Caco-2 (cell line): ENCODE measurements at regions not wholly inside any gene's neighbourhood (a gene's known extent, or its start where the extent isn't known, plus 50 kb on each side); places are given as distances from the start of the nearest gene placed in this dataset.

Experiments
- BruUV-seq: library from RNA; stranded (reverse); fragments of 400-500 nt; replicated peaks from 2 replicates; lab custom pipeline; 2021; lab: Mats Ljungman, UMichigan
- CTCF ChIA-PET: fragments of 300-600 bp; sonication (Branson Sonifier 250); formaldehyde crosslinking; loops from one replicate; lab custom pipeline; 2022; ENCODE audit warnings: antibody characterized with exemption; lab: Charles Lee
- POLR2A ChIA-PET: fragments of 300-600 bp; sonication (Branson Sonifier 250); formaldehyde crosslinking; loops from one replicate; lab custom pipeline; 2022; ENCODE audit warnings: antibody characterized with exemption; lab: Charles Lee
- DNase-seq, 2 experiments: peaks; one replicate each; pipeline versions ENCODE4 v3.0.0 to v3.0.0-alpha.2; 2020 to 2022
- H3K27me3 ChIP-seq: replicated peaks from 2 replicates; pipeline ENCODE4 v1.6.0; 2011; ENCODE audit warnings: low read length; ENCODE audit not compliant: control insufficient read depth, insufficient read depth
- H3K36me3 ChIP-seq: 2 replicates; pipeline ENCODE4 v1.5.1; 2011; ENCODE audit warnings: low read length; ENCODE audit not compliant: control insufficient read depth, insufficient read depth
- H3K4me1 ChIP-seq: fragments of 250-450 bp; sonication (Bioruptor Pico); 2 replicates; pipeline ENCODE4 v1.5.1; 2020; ENCODE audit warnings: mild to moderate bottlenecking
- H3K4me3 ChIP-seq: 2 replicates; pipeline ENCODE4 v1.5.1; 2011; ENCODE audit warnings: low read depth, mild to moderate bottlenecking, control low read depth, low read length
- H3K9me3 ChIP-seq: fragments of 250-450 bp; sonication (Bioruptor Pico); 2 replicates; pipeline ENCODE4 v1.5.1; 2020; ENCODE audit warnings: mild to moderate bottlenecking, moderate library complexity
- H3K27ac Mint-ChIP-seq: one replicate; pipeline ENCODE4 v1.8.0; 2022; ENCODE audit warnings: mixed read lengths; ENCODE audit not compliant: unreplicated experiment
- H3K27me3 Mint-ChIP-seq: one replicate; pipeline ENCODE4 v1.8.0; 2022; ENCODE audit warnings: mixed read lengths; ENCODE audit not compliant: insufficient read depth, unreplicated experiment
- H3K36me3 Mint-ChIP-seq: one replicate; pipeline ENCODE4 v1.8.0; 2022; ENCODE audit warnings: mild to moderate bottlenecking, mixed read lengths; ENCODE audit not compliant: insufficient read depth, unreplicated experiment
- H3K4me1 Mint-ChIP-seq: one replicate; pipeline ENCODE4 v1.8.0; 2022; ENCODE audit warnings: low read depth, mixed read lengths; ENCODE audit not compliant: unreplicated experiment
- H3K4me3 Mint-ChIP-seq: one replicate; pipeline ENCODE4 v1.8.0; 2022; ENCODE audit warnings: mild to moderate bottlenecking, moderate library complexity, mixed read lengths; ENCODE audit not compliant: unreplicated experiment
- H3K9me3 Mint-ChIP-seq: one replicate; pipeline ENCODE4 v1.8.0; 2022; ENCODE audit warnings: mixed read lengths; ENCODE audit not compliant: unreplicated experiment
- CTCF ChIP-seq, 2 experiments: fragments of 200-600 bp in 1 of 2; IDR thresholded peaks; 1 replicate in 1 of 2; 2 replicates in 1 of 2; pipeline versions ENCODE4 v1.5.1 to v1.8.0; 2011 to 2022; ENCODE audit warnings: antibody characterized with exemption in 1 of 2, control low read depth in 1 of 2, inconsistent platforms in 1 of 2, low read depth in 1 of 2, low read length in 1 of 2, mild to moderate bottlenecking in 1 of 2, moderate library complexity in 1 of 2; ENCODE audit not compliant: insufficient read depth in 1 of 2, severe bottlenecking in 1 of 2, unreplicated experiment in 1 of 2
- intact Hi-C: fragments of 100-400 bp; cut with micrococcal nuclease; formaldehyde crosslinking; loops from one replicate; pipeline ENCODE4 v1.10.0; 2022; ENCODE audit not compliant: unreplicated experiment

DNA sequence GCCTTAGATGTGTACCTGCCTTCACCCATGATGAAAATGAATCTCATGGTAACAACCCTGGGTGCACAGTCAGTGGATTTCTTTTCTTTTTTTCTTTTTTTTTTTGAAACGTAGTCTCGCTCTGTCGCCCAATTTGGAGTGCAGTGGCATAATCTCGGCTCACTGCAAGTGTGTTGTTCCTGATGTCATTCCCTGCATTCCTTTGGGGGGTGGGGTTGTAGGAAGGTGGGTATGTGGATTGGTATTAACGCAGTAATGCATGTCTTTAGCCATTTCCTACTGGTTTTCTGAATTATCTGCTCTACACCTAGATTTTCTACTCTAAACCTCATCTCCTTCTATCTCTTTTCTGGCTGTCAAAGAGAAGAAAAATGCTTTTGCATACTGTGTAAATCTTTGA lies 146.6 kb downstream of the RNF144B start:
- CTCF ChIA-PET: no interaction called here
- Mint-ChIP-seq H3K27ac (no peak overlapping the region), H3K4me3 (no peak overlapping the region), H3K4me1 (peaks cover 7% of the 10 kb centered on the region), H3K9me3 (no peaks in the 10 kb centered on the region), H3K36me3 (no peaks in the 10 kb centered on the region), H3K27me3 (peaks cover 8% of the 10 kb centered on the region)
- Histone ChIP-seq H3K4me1 (no peaks in the 10 kb centered on the region; the same call in 1 of the 2 replicates), H3K4me3 (no peak overlapping the region), H3K9me3 (no peaks in the 10 kb centered on the region), H3K27me3 (no peaks in the 10 kb centered on the region), H3K36me3 (no peaks in the 10 kb centered on the region)
- DNase-seq: peak in 1 of 2 experiments; percentile 5
- TF ChIP-seq CTCF (IDR thresholded peaks at IDR 0.05; ENCODE audit: insufficient read depth in 1 of 2, low read depth in 1 of 2, low read length in 1 of 2, severe bottlenecking in 1 of 2, unreplicated experiment in 1 of 2): no peak
- intact Hi-C loops: no loop called here
- POLR2A ChIA-PET: no interaction called here
- no TSS peak for BruUV-seq

DNA sequence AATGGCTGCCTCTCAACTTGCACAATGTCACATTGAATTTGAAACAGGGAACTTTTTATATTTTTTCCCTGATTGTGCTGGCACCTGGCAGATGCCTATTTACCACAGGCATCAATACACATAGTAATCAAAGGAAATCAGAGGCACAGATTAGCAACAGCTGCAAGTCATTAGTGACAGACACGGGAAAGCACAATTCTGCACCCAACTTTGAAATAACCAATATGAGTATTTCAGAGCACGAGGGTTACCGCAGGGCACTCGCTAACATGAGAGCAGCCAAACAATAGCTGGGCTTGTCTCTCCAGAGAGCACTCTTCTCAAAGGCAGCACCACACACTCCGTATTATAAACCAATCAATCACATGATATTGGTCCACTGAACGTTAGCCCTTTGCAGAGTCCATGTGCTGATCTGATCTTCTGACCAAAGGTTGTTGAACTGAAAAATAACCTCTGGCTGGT lies 149.5 kb downstream of the RNF144B start:
- no peaks in the 10 kb centered on the region; the same call in 1 of the 2 replicates for H3K4me1 ChIP-seq
- Mint-ChIP-seq H3K27me3 (peaks cover 12% of the 10 kb centered on the region), H3K9me3 (no peaks in the 10 kb centered on the region), H3K4me3 (no peak overlapping the region), H3K27ac (no peak overlapping the region), H3K4me1 (peaks cover 7% of the 10 kb centered on the region), H3K36me3 (no peaks in the 10 kb centered on the region)
- CTCF ChIA-PET: no interaction called here
- no peak for DNase-seq
- no peaks in the 10 kb centered on the region for H3K36me3 ChIP-seq
- H3K27me3 ChIP-seq: no peaks in the 10 kb centered on the region
- no peak overlapping the region for H3K4me3 ChIP-seq
- POLR2A ChIA-PET: no interaction called here
- no TSS peak for BruUV-seq
- H3K9me3 ChIP-seq: no peaks in the 10 kb centered on the region
- intact Hi-C loops: no loop called here
- TF ChIP-seq CTCF (IDR thresholded peaks at IDR 0.05; ENCODE audit: insufficient read depth in 1 of 2, low read depth in 1 of 2, low read length in 1 of 2, severe bottlenecking in 1 of 2, unreplicated experiment in 1 of 2): no peak

- H3K27me3 ChIP-seq: no peaks in the 10 kb centered on the region
Measured at GRCh38 chr6:18538315-18538714, 151.2 kb downstream of the RNF144B start.

More at GRCh38 chr6:18538315-18538714, 151.2 kb downstream of the RNF144B start:
- Mint-ChIP-seq H3K4me3 (no peak overlapping the region), H3K9me3 (peaks cover under 1% of the 10 kb centered on the region), H3K36me3 (no peaks in the 10 kb centered on the region), H3K4me1 (peaks cover 7% of the 10 kb centered on the region), H3K27ac (no peak overlapping the region), H3K27me3 (peaks cover 8% of the 10 kb centered on the region)
- Histone ChIP-seq H3K4me1 (no peaks in the 10 kb centered on the region; the same call in 1 of the 2 replicates), H3K4me3 (no peak overlapping the region), H3K9me3 (no peaks in the 10 kb centered on the region), H3K36me3 (no peaks in the 10 kb centered on the region)
- ChIA-PET CTCF (no interaction called here), POLR2A (no interaction called here)
- DNase-seq: no peak
- TF ChIP-seq CTCF (IDR thresholded peaks at IDR 0.05; ENCODE audit: insufficient read depth in 1 of 2, low read depth in 1 of 2, low read length in 1 of 2, severe bottlenecking in 1 of 2, unreplicated experiment in 1 of 2): no peak
- BruUV-seq: no TSS peak
- intact Hi-C loops: no loop called here
